IMR-90 (cell line): ENCODE measurements at regions not wholly inside any gene's neighbourhood (a gene's known extent, or its start where the extent isn't known, plus 50 kb on each side); places are given as distances from the start of the nearest gene placed in this dataset.
A peak's percentile ranks its signal among the peaks of the same experiment; 100 is the strongest.

Experiments used
- ATAC-seq: fragments of 200-7000 bp; cut with Tn5 transposase; 2 replicates; pipeline ENCODE4 v1.9.1; 2020; ENCODE audit warnings: low read depth, mild to moderate bottlenecking, moderate library complexity
- BruUV-seq: library from RNA; stranded (reverse); fragments of 400-500 nt; replicated peaks from 2 replicates; lab custom pipeline; 2021; lab: Mats Ljungman, UMichigan
- CTCF ChIA-PET: fragments of 300-600 bp; formaldehyde crosslinking; extraction: SDS; loops from one replicate; lab custom pipeline; 2021; ENCODE audit warnings: antibody characterized with exemption; lab: Yijun Ruan, JAX
- POLR2A ChIA-PET: fragments of 300-600 bp; sonication (Branson Sonifier 250); formaldehyde crosslinking; loops from one replicate; lab custom pipeline; 2022; ENCODE audit warnings: antibody characterized with exemption; ENCODE audit not compliant: unreplicated experiment; lab: Charles Lee
- DNase-seq: peaks from one replicate; pipeline ENCODE4 v3.0.0; 2013
- H2AFZ ChIP-seq: replicated peaks from 2 replicates; pipeline ENCODE3; 2013; ENCODE audit warnings: low read length, mild to moderate bottlenecking; ENCODE audit not compliant: poor library complexity
- H2AK5ac ChIP-seq: 2 replicates; pipeline ENCODE4 v1.6.1; 2013; ENCODE audit warnings: low read depth, low read length, inconsistent platforms
- H2AK9ac ChIP-seq: replicated peaks from 2 replicates; pipeline ENCODE3; 2013; ENCODE audit warnings: mild to moderate bottlenecking, low read depth, low read length, moderate library complexity; ENCODE audit not compliant: poor library complexity
- H2BK120ac ChIP-seq: 2 replicates; pipeline ENCODE4 v1.6.1; 2013; ENCODE audit warnings: low read depth, low read length, inconsistent platforms
- H2BK15ac ChIP-seq: 3 replicates; pipeline ENCODE4 v1.6.1; 2013; ENCODE audit warnings: low read depth, low read length, inconsistent platforms
- H2BK20ac ChIP-seq: 2 replicates; pipeline ENCODE4 v1.6.1; 2013; ENCODE audit warnings: low read depth, mild to moderate bottlenecking, inconsistent platforms, low read length, moderate library complexity
- H2BK5ac ChIP-seq: 2 replicates; pipeline ENCODE4 v1.6.1; 2013; ENCODE audit warnings: mild to moderate bottlenecking, low read depth, low read length, inconsistent platforms; ENCODE audit not compliant: poor library complexity, severe bottlenecking
- H3K14ac ChIP-seq: replicated peaks from 2 replicates; pipeline ENCODE4 v1.6.1; 2013; ENCODE audit warnings: low read depth, low read length, inconsistent platforms
- H3K18ac ChIP-seq: 2 replicates; pipeline ENCODE4 v1.6.1; 2013; ENCODE audit warnings: low read depth, low read length, control low read depth
- H3K23ac ChIP-seq: 2 replicates; pipeline ENCODE4 v1.6.1; 2013; ENCODE audit warnings: low read depth, low read length, inconsistent platforms
- H3K27ac ChIP-seq: 2 replicates; pipeline ENCODE4 v1.5.1; 2013; ENCODE audit warnings: mild to moderate bottlenecking, control low read depth, low read length; ENCODE audit not compliant: insufficient read depth
- H3K27me3 ChIP-seq: 2 replicates; pipeline ENCODE4 v1.6.1; 2013; ENCODE audit warnings: low read length; ENCODE audit not compliant: control insufficient read depth, insufficient read depth
- H3K36me3 ChIP-seq: 2 replicates; pipeline ENCODE4 v1.6.1; 2013; ENCODE audit warnings: low read length, mixed read lengths; ENCODE audit not compliant: control insufficient read depth, insufficient read depth
- H3K4ac ChIP-seq: 2 replicates; pipeline ENCODE4 v1.6.1; 2013; ENCODE audit warnings: low read depth, low read length, inconsistent platforms
- H3K4me1 ChIP-seq: 2 replicates; pipeline ENCODE4 v1.6.1; 2013; ENCODE audit warnings: low read length, mixed read lengths; ENCODE audit not compliant: control insufficient read depth, insufficient read depth
- H3K4me2 ChIP-seq: 2 replicates; pipeline ENCODE4 v1.6.1; 2013; ENCODE audit warnings: low read depth, mild to moderate bottlenecking, control low read depth, low read length, moderate library complexity
- H3K4me3 ChIP-seq: 2 replicates; pipeline ENCODE4 v1.5.1; 2013; ENCODE audit warnings: low read depth, mild to moderate bottlenecking, control low read depth, low read length, moderate library complexity; ENCODE audit not compliant: insufficient read depth
- H3K56ac ChIP-seq: 2 replicates; pipeline ENCODE4 v1.6.1; 2013; ENCODE audit warnings: low read length, inconsistent platforms; ENCODE audit not compliant: insufficient read depth; ENCODE audit errors: extremely low read depth
- H3K79me1 ChIP-seq, 2 experiments: 2 replicates each; pipeline ENCODE4 v1.6.1; 2013; ENCODE audit warnings: low read length in 2 of 2, inconsistent platforms in 1 of 2, low read depth in 1 of 2
- H3K9ac ChIP-seq: 2 replicates; pipeline ENCODE4 v1.6.1; 2013; ENCODE audit warnings: low read depth, low read length, control low read depth
- H3K9me1 ChIP-seq: 2 replicates; pipeline ENCODE4 v1.6.1; 2013; ENCODE audit warnings: low read length, inconsistent platforms; ENCODE audit not compliant: insufficient read depth
- H3K9me3 ChIP-seq: 2 replicates; pipeline ENCODE4 v1.6.1; 2013; ENCODE audit warnings: low read length; ENCODE audit not compliant: control insufficient read depth, insufficient read depth
- H4K20me1 ChIP-seq: 2 replicates; pipeline ENCODE4 v1.6.1; 2013; ENCODE audit warnings: low read length, inconsistent platforms; ENCODE audit not compliant: insufficient read depth
- H4K5ac ChIP-seq: 2 replicates; pipeline ENCODE4 v1.6.1; 2013; ENCODE audit warnings: mild to moderate bottlenecking, low read depth, low read length, control low read depth
- H4K8ac ChIP-seq, 2 experiments: 2 replicates each; pipeline ENCODE4 v1.6.1; 2013; ENCODE audit warnings: low read depth in 2 of 2, low read length in 2 of 2, control low read depth in 1 of 2, inconsistent platforms in 1 of 2
- H4K91ac ChIP-seq: 2 replicates; pipeline ENCODE4 v1.6.1; 2013; ENCODE audit warnings: low read depth, low read length, inconsistent platforms; ENCODE audit not compliant: insufficient read depth
- CEBPB ChIP-seq: IDR thresholded peaks from 2 replicates; pipeline ENCODE4 v1.6.1; 2012; ENCODE audit warnings: low read depth, low read length, improper control_type of control experiment
- CTCF ChIP-seq: conservative IDR thresholded peaks from 2 replicates; pipeline ENCODE4 v1.5.1; 2012; ENCODE audit warnings: mild to moderate bottlenecking, low read depth, low read length, improper control_type of control experiment
- ELK1 ChIP-seq: fragments of 150-350 bp; IDR thresholded peaks from 2 replicates; pipeline ENCODE4 v1.6.1; 2016; ENCODE audit warnings: low read depth, mild to moderate bottlenecking, low read length, moderate library complexity, borderline replicate concordance
- FOS ChIP-seq: fragments of 150-350 bp; IDR thresholded peaks from 2 replicates; pipeline ENCODE4 v1.6.1; 2016; ENCODE audit warnings: low read depth, low read length
- MXI1 ChIP-seq: IDR thresholded peaks from 2 replicates; pipeline ENCODE4 v1.6.1; 2012; ENCODE audit warnings: low read depth, mild to moderate bottlenecking, low read length, moderate library complexity, borderline replicate concordance
- SMC3 ChIP-seq: fragments of 150-350 bp; IDR thresholded peaks from 2 replicates; pipeline ENCODE4 v1.6.1; 2016; ENCODE audit warnings: low read depth, mild to moderate bottlenecking, antibody characterized with exemption, low read length, moderate library complexity
- USF2 ChIP-seq: fragments of 150-350 bp; IDR thresholded peaks from 2 replicates; pipeline ENCODE4 v1.6.1; 2017; ENCODE audit warnings: mild to moderate bottlenecking, antibody characterized with exemption, low read length, low read depth
- WGBS, 2 experiments: methylation state at CpG; one replicate each; pipeline versions ENCODE4 v1.1.5 to v1.1.7; 2013; ENCODE audit warnings: missing lambda C conversion rate in 2 of 2; ENCODE audit not compliant: insufficient read length in 1 of 2; ENCODE audit errors: extremely low coverage in 2 of 2; 5-methylcytosine and 5-hydroxymethylcytosine counted together
- dilution Hi-C: fragments of 300-500 bp; cut with HindIII; formaldehyde crosslinking; loops from one replicate; pipeline ENCODE4 v1.14.3; 2018; ENCODE audit warnings: low sequenced_read_pairs; ENCODE audit not compliant: unreplicated experiment
- in situ Hi-C: fragments of 300-500 bp; cut with MboI; formaldehyde crosslinking; loops from 3 replicates; pipeline ENCODE4 v1.14.3; 2019; ENCODE audit warnings: low sequenced_read_pairs, inconsistent platforms, mixed read lengths
- intact Hi-C: fragments of 100-400 bp; cut with micrococcal nuclease; formaldehyde crosslinking; loops from 2 replicates; pipeline ENCODE4 v1.10.0; 2022

GRCh38 chr10:43863859-43864591, 215.3 kb upstream of the ZNF32 start:
- ATAC-seq, result peak; percentile 56
- peak overlapping the region; percentile 100 for H2BK5ac ChIP-seq
- H4K20me1 ChIP-seq, result no peaks in the 10 kb centered on the region
- H3K36me3 ChIP-seq, result no peaks in the 10 kb centered on the region
- dilution Hi-C loops, result no loop called here
- H3K4me1 ChIP-seq, result peaks cover 34% of the 10 kb centered on the region
- H3K23ac ChIP-seq, result peak overlapping the region; percentile 98
- no peak overlapping the region for H3K4me3 ChIP-seq
- peak overlapping the region; percentile 77 for H2AFZ ChIP-seq
- 71% methylated on average over 4 of the region's 8 CpGs; no CpG with 5 or more reads in 1 of the 2 experiments for WGBS, 2 experiments
- no peaks in the 10 kb centered on the region for H3K27me3 ChIP-seq
- H3K4ac ChIP-seq, result peak overlapping the region; percentile 99
- TF ChIP-seq SMC3, result 0 out of 2 replicates have a peak, but pooled peaks have one; percentile 8
- no peak for TF ChIP-seq MXI1
- no peak for TF ChIP-seq ELK1
- no peak for TF ChIP-seq CEBPB
- TF ChIP-seq CTCF, result no peak
- peak; percentile 50; the same call in 1 of the 2 replicates for TF ChIP-seq FOS
- no peak for TF ChIP-seq USF2
- peak overlapping the region; percentile 94 for H3K56ac ChIP-seq
- H3K79me1 ChIP-seq, result peaks cover 0 to 12% of the 10 kb centered on the region in 2 experiments; a peak in 1 of 4 replicates
- peak overlapping the region; percentile 99 for H2BK120ac ChIP-seq
- H2BK20ac ChIP-seq, result peak overlapping the region; percentile 100
- in situ Hi-C loops, result no loop called here
- H3K9ac ChIP-seq, result peak overlapping the region; percentile 55; the same call in 1 of the 2 replicates
- peak overlapping the region; percentile 100 for H2BK15ac ChIP-seq
- intact Hi-C loops, result loop anchor here (10.0 kb wide), 1 partner anchor 521 kb away; the partner anchor contains the start of gene CXCL12
- CTCF ChIA-PET, result interaction anchor here (0.6 kb wide), 1 partner anchor 1184 kb away, joined by 3 read pairs; no protein-coding TSS in a partner anchor
- H3K14ac ChIP-seq, result peak overlapping the region; percentile 95
- H4K91ac ChIP-seq, result peak overlapping the region; percentile 99
- peaks cover 30% of the 10 kb centered on the region for H3K9me1 ChIP-seq
- POLR2A ChIA-PET, result no interaction called here
- BruUV-seq, result no TSS peak
- peak overlapping the region; percentile 96 for H2AK9ac ChIP-seq
- peak overlapping the region; percentile 99 for H4K5ac ChIP-seq
- peak overlapping the region; percentile 51 for H3K4me2 ChIP-seq
- peak; percentile 85 for DNase-seq
- peak overlapping the region; percentile 100 for H2AK5ac ChIP-seq
- H3K18ac ChIP-seq, result peak overlapping the region; percentile 98
- peak overlapping the region; percentile 91 for H3K27ac ChIP-seq
- peak overlapping the region; percentile 97 to 98 for H4K8ac ChIP-seq
- H3K9me3 ChIP-seq, result no peaks in the 10 kb centered on the region
